ENCODE measurements at regions not wholly inside any gene's neighbourhood (a gene's known extent, or its start where the extent isn't known, plus 50 kb on each side); places are given as distances from the start of the nearest gene placed in this dataset.

GRCh38 chr13:99869830-99870229 is 101.7 kb downstream of the ZIC5 start (continued):
- TF ChIP-seq, protein P1, sequence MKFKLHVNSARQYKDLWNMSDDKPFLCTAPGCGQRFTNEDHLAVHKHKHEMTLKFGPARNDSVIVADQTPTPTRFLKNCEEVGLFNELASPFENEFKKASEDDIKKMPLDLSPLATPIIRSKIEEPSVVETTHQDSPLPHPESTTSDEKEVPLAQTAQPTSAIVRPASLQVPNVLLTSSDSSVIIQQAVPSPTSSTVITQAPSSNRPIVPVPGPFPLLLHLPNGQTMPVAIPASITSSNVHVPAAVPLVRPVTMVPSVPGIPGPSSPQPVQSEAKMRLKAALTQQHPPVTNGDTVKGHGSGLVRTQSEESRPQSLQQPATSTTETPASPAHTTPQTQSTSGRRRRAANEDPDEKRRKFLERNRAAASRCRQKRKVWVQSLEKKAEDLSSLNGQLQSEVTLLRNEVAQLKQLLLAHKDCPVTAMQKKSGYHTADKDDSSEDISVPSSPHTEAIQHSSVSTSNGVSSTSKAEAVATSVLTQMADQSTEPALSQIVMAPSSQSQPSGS (CRISPR knock-in tag; IDR thresholded peaks at IDR 0.05; ENCODE audit: borderline replicate concordance, low read depth) = no peak

DNA sequence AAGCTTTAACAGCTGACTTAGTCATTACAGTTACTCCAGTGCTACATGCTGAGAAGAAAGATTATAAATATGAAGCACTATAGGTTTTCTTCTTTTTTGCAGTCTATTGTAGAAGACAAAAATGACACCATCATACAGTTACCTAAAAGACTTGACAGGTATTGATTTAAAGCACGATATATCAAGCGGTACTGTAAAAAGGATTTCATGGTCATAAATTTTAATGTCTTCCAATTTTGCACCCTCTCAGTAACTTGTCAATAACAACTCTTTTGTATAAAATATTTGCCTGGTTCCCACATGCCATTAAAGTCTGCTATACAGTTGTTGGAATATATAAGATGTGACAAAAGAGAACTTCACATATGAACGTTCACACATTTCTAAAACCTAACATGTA is 102.8 kb downstream of the ZIC5 start:
- Mint-ChIP-seq H3K36me3 (no peaks in the 10 kb centered on the region), H3K27me3 (ENCODE audit: low read depth) (no peaks in the 10 kb centered on the region), H3K4me3 (no peak overlapping the region), H3K4me1 (peaks cover 75% of the 10 kb centered on the region), H3K9me3 (no peaks in the 10 kb centered on the region), H3K27ac (no peak overlapping the region)
- CTCF ChIA-PET = no interaction called here
- TF ChIP-seq ZNF396 (CRISPR knock-in tag; IDR thresholded peaks at IDR 0.05; ENCODE audit: borderline replicate concordance) (no peak), ETV6 (CRISPR knock-in tag; IDR thresholded peaks at IDR 0.05) (no peak)
- POLR2A ChIA-PET = no interaction called here
- DNase-seq (ENCODE audit: low spot score) = no peak
- ATAC-seq = no peak

GRCh38 chr13:99867535-99868257 is 103.9 kb downstream of the ZIC5 start:
- no peak for TF ChIP-seq EMX1 (CRISPR knock-in tag; IDR thresholded peaks at IDR 0.05)
- no peak for TF ChIP-seq CBFB (CRISPR knock-in tag; IDR thresholded peaks at IDR 0.05; ENCODE audit: low read depth)
- TF ChIP-seq GABPB1 (CRISPR knock-in tag; IDR thresholded peaks at IDR 0.05) = no peak
- no peak for TF ChIP-seq SP1 (CRISPR knock-in tag; conservative IDR thresholded peaks at IDR 0.05)
- no peak for TF ChIP-seq ATF6 (CRISPR knock-in tag; IDR thresholded peaks at IDR 0.05)
- TF ChIP-seq ETV6 (CRISPR knock-in tag; IDR thresholded peaks at IDR 0.05) = no peak
- TF ChIP-seq, protein P2, sequence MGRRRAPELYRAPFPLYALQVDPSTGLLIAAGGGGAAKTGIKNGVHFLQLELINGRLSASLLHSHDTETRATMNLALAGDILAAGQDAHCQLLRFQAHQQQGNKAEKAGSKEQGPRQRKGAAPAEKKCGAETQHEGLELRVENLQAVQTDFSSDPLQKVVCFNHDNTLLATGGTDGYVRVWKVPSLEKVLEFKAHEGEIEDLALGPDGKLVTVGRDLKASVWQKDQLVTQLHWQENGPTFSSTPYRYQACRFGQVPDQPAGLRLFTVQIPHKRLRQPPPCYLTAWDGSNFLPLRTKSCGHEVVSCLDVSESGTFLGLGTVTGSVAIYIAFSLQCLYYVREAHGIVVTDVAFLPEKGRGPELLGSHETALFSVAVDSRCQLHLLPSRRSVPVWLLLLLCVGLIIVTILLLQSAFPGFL (CRISPR knock-in tag; IDR thresholded peaks at IDR 0.05; ENCODE audit: borderline replicate concordance) = no peak
- TF ChIP-seq, protein P3, sequence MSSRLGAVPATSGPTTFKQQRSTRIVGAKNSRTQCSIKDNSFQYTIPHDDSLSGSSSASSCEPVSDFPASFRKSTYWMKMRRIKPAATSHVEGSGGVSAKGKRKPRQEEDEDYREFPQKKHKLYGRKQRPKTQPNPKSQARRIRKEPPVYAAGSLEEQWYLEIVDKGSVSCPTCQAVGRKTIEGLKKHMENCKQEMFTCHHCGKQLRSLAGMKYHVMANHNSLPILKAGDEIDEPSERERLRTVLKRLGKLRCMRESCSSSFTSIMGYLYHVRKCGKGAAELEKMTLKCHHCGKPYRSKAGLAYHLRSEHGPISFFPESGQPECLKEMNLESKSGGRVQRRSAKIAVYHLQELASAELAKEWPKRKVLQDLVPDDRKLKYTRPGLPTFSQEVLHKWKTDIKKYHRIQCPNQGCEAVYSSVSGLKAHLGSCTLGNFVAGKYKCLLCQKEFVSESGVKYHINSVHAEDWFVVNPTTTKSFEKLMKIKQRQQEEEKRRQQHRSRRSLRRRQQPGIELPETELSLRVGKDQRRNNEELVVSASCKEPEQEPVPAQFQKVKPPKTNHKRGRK (CRISPR knock-in tag; IDR thresholded peaks at IDR 0.05; ENCODE audit: borderline replicate concordance) = no peak
- TF ChIP-seq, protein P4, sequence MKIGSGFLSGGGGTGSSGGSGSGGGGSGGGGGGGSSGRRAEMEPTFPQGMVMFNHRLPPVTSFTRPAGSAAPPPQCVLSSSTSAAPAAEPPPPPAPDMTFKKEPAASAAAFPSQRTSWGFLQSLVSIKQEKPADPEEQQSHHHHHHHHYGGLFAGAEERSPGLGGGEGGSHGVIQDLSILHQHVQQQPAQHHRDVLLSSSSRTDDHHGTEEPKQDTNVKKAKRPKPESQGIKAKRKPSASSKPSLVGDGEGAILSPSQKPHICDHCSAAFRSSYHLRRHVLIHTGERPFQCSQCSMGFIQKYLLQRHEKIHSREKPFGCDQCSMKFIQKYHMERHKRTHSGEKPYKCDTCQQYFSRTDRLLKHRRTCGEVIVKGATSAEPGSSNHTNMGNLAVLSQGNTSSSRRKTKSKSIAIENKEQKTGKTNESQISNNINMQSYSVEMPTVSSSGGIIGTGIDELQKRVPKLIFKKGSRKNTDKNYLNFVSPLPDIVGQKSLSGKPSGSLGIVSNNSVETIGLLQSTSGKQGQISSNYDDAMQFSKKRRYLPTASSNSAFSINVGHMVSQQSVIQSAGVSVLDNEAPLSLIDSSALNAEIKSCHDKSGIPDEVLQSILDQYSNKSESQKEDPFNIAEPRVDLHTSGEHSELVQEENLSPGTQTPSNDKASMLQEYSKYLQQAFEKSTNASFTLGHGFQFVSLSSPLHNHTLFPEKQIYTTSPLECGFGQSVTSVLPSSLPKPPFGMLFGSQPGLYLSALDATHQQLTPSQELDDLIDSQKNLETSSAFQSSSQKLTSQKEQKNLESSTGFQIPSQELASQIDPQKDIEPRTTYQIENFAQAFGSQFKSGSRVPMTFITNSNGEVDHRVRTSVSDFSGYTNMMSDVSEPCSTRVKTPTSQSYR (CRISPR knock-in tag; IDR thresholded peaks at IDR 0.05) = no peak
- TF ChIP-seq AFF4 (CRISPR knock-in tag; IDR thresholded peaks at IDR 0.05; ENCODE audit: borderline replicate concordance) = no peak
- no peak for TF ChIP-seq NFE2L1 (CRISPR knock-in tag; IDR thresholded peaks at IDR 0.05)
- Mint-ChIP-seq H3K4me1 (peaks cover 83% of the 10 kb centered on the region), H3K27ac (peak overlapping the region; percentile 63; the same call in 1 of the 2 replicates), H3K9me3 (no peaks in the 10 kb centered on the region), H3K27me3 (ENCODE audit: low read depth) (no peaks in the 10 kb centered on the region), H3K36me3 (no peaks in the 10 kb centered on the region), H3K4me3 (no peak overlapping the region)
- POLR2A ChIA-PET = interaction anchor here (0.6 to 0.7 kb wide), 2 partner anchors 26 to 106 kb away, joined by 4 to 5 read pairs; no protein-coding TSS in a partner anchor
- no peak for DNase-seq (ENCODE audit: low spot score)
- CTCF ChIA-PET = no interaction called here
- no peak for ATAC-seq
